ENCODE measurements at regions not wholly inside any gene's neighbourhood (a gene's known extent, or its start where the extent isn't known, plus 50 kb on each side); places are given as distances from the start of the nearest gene placed in this dataset.

DNA sequence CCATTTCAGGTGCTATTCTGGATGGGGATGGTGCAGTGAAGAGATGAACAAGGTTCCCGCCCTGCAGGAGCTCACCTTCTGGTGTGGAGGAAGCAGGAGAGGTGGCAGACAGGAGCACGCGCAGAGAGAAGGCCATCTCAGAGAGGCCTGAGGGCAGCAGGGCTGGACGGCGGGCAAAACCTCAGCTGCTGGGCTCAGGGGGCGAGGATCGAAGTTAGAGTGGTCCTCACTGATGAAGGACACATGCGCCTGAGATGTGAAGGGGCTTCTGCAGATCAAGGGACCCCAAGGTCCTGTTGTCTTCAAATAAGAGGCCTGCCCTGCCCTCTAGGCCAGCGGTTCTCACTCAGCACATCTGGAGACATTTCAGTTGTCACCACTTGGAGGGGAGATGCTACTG is 198.4 kb upstream of the PMEPA1 start:
- DNase-seq (no peak), ATAC-seq (ENCODE audit: low read depth in 2 of 2) (no peak)
- Mint-ChIP-seq H3K27me3 (peaks cover 23% of the 10 kb centered on the region), H3K4me1 (no peaks in the 10 kb centered on the region), H3K4me3 (no peak overlapping the region), H3K9me3 (peaks cover 0 to under 1% (median 0%) of the 10 kb centered on the region in 7 donors), H3K36me3 (no peaks in the 10 kb centered on the region), H3K27ac (no peak overlapping the region)
- H3K36me3 ChIP-seq (ENCODE audit: control insufficient read depth, insufficient read depth, low read length): no peaks in the 10 kb centered on the region
- no peak overlapping the region for H3K4me3 ChIP-seq (ENCODE audit: low read depth, low read length)
- no peak overlapping the region for H3K27ac ChIP-seq (ENCODE audit: insufficient read depth, low read length, poor library complexity, severe bottlenecking)
- H3K27me3 ChIP-seq (ENCODE audit: control insufficient read depth, insufficient read depth, low read length): no peaks in the 10 kb centered on the region
- H3K4me1 ChIP-seq (ENCODE audit: control insufficient read depth, insufficient read depth, low read length, poor library complexity, severe bottlenecking): no peaks in the 10 kb centered on the region
- H3K9me3 ChIP-seq (ENCODE audit: control insufficient read depth in 2 of 2, low read length in 2 of 2): no peaks in the 10 kb centered on the region

DNA sequence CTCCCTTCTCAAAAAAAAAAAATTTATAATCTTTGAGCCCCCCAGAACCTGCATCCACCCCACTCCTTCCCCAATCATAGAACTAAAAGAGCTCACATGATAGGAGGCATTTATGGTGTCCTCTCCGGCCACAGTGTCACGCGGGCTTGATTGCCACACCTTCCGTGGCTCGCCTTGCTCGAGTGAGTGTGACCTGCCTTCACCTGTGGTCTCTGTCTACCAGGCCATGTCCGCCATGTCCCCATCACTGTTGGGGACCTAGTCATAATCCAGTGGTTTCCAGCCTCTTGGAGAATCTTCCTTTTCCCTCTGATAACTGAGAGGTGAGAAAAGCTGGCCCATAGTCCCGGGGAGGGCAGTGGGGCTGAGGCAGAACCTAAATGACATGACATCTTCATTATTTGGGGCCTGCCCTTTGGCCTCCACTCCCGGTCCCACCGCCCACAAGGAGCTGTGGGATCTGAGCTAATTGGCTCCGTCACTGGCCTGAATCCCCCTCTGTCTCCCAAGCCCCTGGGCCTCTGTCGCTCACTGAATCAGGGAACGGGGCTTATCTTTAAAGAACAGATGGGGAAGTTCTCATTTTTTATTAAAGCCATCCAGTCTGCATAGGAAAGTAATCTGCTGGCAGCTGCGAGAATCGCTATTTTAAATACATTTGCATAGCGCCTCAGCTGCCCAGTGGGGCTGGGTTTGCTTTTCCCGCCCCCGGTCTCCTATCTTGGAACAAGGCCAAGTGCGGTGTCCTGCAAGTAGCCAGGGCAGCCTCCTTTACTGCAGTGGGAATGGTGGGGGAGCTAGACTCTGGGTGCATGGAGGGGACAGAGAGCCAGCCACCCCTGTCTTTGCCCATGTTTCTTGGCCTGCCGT is 197.6 kb upstream of the PMEPA1 start:
- DNase-seq (no peak), ATAC-seq (ENCODE audit: low read depth in 2 of 2) (no peak)
- Mint-ChIP-seq H3K4me3 (no peak overlapping the region), H3K36me3 (no peaks in the 10 kb centered on the region), H3K27ac (no peak overlapping the region), H3K9me3 (peaks cover 0 to under 1% (median 0%) of the 10 kb centered on the region in 7 donors), H3K4me1 (no peaks in the 10 kb centered on the region), H3K27me3 (peaks cover 27% of the 10 kb centered on the region)
- H3K27me3 ChIP-seq (ENCODE audit: control insufficient read depth, insufficient read depth, low read length): no peaks in the 10 kb centered on the region
- no peak overlapping the region for H3K4me3 ChIP-seq (ENCODE audit: low read depth, low read length)
- no peaks in the 10 kb centered on the region for H3K9me3 ChIP-seq (ENCODE audit: control insufficient read depth in 2 of 2, low read length in 2 of 2)
- H3K36me3 ChIP-seq (ENCODE audit: control insufficient read depth, insufficient read depth, low read length): no peaks in the 10 kb centered on the region
- no peak overlapping the region for H3K27ac ChIP-seq (ENCODE audit: insufficient read depth, low read length, poor library complexity, severe bottlenecking)
- H3K4me1 ChIP-seq (ENCODE audit: control insufficient read depth, insufficient read depth, low read length, poor library complexity, severe bottlenecking): no peaks in the 10 kb centered on the region

DNA sequence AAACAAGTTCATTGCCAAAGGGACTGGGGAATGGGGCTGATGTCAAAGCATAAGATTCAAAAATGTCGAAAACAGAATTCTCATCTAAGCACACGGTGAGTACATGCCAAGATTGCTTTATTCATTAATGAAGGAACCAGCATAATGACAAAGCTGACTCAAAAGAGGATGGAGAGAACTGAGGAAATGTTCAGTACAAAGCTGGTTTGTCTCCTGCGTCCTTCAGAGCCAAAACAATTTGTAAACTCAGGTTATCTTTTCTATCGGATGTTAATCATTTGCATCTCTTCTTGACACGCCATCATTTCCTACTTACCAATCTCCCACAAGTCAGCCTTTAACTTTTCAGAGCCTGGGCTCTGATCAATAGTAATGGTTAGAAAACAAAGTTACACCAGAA is 195.6 kb upstream of the PMEPA1 start:
- Mint-ChIP-seq H3K36me3 (no peaks in the 10 kb centered on the region), H3K27me3 (peaks cover 37% of the 10 kb centered on the region)

DNA sequence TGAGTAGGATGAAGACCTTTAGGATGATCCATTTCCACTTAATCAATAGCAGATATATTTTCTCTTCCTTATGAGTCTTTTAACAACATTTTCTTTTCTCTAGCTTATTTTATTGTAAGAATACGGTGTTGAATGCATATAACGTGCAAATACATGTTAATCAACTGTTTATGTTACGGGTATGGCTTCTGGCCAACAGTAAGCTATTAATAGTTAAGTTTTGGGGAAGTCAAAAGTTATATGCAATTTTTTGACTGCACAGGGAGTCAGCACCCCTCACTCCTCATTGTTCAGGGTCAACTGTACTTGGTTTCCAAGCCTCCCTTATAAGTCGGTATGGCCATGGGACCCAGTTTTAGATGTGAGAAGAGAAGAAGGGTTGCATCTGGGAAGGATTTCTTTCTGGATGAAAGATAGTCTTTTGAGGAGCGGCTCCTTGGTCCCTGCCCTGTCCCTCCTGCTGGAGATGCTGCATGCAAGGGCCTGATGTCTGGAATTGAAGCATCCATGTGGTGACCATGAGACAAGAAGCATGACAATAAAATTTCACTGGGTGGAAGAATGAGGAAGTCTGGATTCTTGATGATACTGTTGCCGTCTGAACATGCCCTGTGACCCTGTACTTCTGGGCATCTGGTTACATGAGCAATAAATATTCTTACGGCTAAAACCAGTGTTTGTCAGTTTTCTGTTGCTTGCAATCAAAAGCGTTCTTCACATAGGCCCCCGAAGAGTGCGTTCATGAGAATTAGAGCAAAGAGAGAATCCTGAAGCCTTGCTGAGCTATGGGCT is 194.7 kb upstream of the PMEPA1 start:
- H3K4me3 ChIP-seq (ENCODE audit: low read depth, low read length): no peak overlapping the region
- H3K36me3 Mint-ChIP-seq: no peaks in the 10 kb centered on the region
- H3K9me3 ChIP-seq (ENCODE audit: control insufficient read depth in 2 of 2, low read length in 2 of 2): no peaks in the 10 kb centered on the region
- H3K27ac ChIP-seq (ENCODE audit: insufficient read depth, low read length, poor library complexity, severe bottlenecking): no peak overlapping the region
- no peaks in the 10 kb centered on the region for H3K36me3 ChIP-seq (ENCODE audit: control insufficient read depth, insufficient read depth, low read length)
- no peaks in the 10 kb centered on the region for H3K4me1 ChIP-seq (ENCODE audit: control insufficient read depth, insufficient read depth, low read length, poor library complexity, severe bottlenecking)
- peaks cover 0 to 2% (median 0%) of the 10 kb centered on the region in 7 donors for H3K9me3 Mint-ChIP-seq
- ATAC-seq (ENCODE audit: low read depth in 2 of 2) (no peak), DNase-seq (no peak)
- peaks cover 38% of the 10 kb centered on the region for H3K27me3 Mint-ChIP-seq
- no peaks in the 10 kb centered on the region for H3K4me1 Mint-ChIP-seq
- H3K27me3 ChIP-seq (ENCODE audit: control insufficient read depth, insufficient read depth, low read length): no peaks in the 10 kb centered on the region
- H3K27ac Mint-ChIP-seq: no peak overlapping the region
- H3K4me3 Mint-ChIP-seq: no peak overlapping the region

More for the DNA sequence above, 195.6 kb upstream of the PMEPA1 start:
- H3K27me3 ChIP-seq (ENCODE audit: control insufficient read depth, insufficient read depth, low read length): no peaks in the 10 kb centered on the region
- DNase-seq (no peak), ATAC-seq (ENCODE audit: low read depth in 2 of 2) (no peak)
- Mint-ChIP-seq H3K27ac (no peak overlapping the region), H3K4me3 (no peak overlapping the region), H3K9me3 (peaks cover 0 to 2% (median 0%) of the 10 kb centered on the region in 7 donors), H3K4me1 (no peaks in the 10 kb centered on the region)
- H3K4me1 ChIP-seq (ENCODE audit: control insufficient read depth, insufficient read depth, low read length, poor library complexity, severe bottlenecking): no peaks in the 10 kb centered on the region
- H3K9me3 ChIP-seq (ENCODE audit: control insufficient read depth in 2 of 2, low read length in 2 of 2): no peaks in the 10 kb centered on the region
- no peak overlapping the region for H3K4me3 ChIP-seq (ENCODE audit: low read depth, low read length)
- no peaks in the 10 kb centered on the region for H3K36me3 ChIP-seq (ENCODE audit: control insufficient read depth, insufficient read depth, low read length)
- no peak overlapping the region for H3K27ac ChIP-seq (ENCODE audit: insufficient read depth, low read length, poor library complexity, severe bottlenecking)

DNA sequence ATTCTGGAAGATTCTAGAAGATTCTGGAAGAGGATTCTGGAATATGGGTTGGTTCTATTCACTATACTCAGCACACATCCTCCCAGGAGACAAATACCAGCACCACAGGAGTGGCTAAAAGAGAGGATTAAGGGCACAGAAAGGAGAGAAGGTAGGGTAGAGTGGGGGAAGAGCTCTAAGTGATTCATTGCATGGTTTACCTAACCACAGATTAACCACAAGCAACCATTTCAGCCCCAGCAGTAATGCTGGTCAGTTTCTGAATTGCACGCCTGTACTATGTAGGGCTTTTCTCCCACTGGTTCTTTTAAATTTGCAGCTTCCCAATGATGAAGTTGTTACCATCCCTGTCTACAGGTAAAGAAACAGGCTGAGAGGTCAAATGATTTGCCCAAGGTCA is 192.7 kb upstream of the PMEPA1 start:
- Mint-ChIP-seq H3K9me3 (peaks cover 0 to 2% (median 0%) of the 10 kb centered on the region in 7 donors), H3K27me3 (peaks cover 38% of the 10 kb centered on the region), H3K4me3 (no peak overlapping the region), H3K4me1 (no peaks in the 10 kb centered on the region), H3K36me3 (no peaks in the 10 kb centered on the region), H3K27ac (no peak overlapping the region)
- Histone ChIP-seq H3K36me3 (ENCODE audit: control insufficient read depth, insufficient read depth, low read length) (no peaks in the 10 kb centered on the region), H3K4me3 (ENCODE audit: low read depth, low read length) (no peak overlapping the region), H3K27ac (ENCODE audit: insufficient read depth, low read length, poor library complexity, severe bottlenecking) (no peak overlapping the region), H3K9me3 (ENCODE audit: control insufficient read depth in 2 of 2, low read length in 2 of 2) (no peaks in the 10 kb centered on the region), H3K27me3 (ENCODE audit: control insufficient read depth, insufficient read depth, low read length) (no peaks in the 10 kb centered on the region), H3K4me1 (ENCODE audit: control insufficient read depth, insufficient read depth, low read length, poor library complexity, severe bottlenecking) (no peaks in the 10 kb centered on the region)
- no peak for DNase-seq
- no peak for ATAC-seq (ENCODE audit: low read depth in 2 of 2)

DNA sequence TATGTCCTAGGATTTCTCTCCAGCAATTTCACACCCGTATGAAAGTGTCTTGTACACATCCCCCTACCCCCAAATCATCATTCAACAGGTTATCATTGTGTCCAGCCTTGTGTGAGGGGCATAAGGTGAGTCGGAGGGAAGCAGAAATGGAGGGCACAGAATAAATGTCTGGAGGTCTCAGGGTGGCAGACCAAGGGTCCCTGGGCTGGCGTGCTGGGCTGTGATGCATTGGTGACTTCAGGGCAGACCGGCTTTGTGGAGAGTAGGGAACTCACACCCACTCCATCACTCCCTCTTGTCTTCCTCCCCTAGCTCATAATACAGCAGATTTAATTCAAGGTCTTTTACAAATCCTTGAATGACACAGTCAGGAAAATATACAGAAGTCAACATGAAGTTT is 191.7 kb upstream of the PMEPA1 start:
- Histone ChIP-seq H3K4me3 (ENCODE audit: low read depth, low read length) (no peak overlapping the region), H3K27ac (ENCODE audit: insufficient read depth, low read length, poor library complexity, severe bottlenecking) (no peak overlapping the region), H3K9me3 (ENCODE audit: control insufficient read depth in 2 of 2, low read length in 2 of 2) (no peaks in the 10 kb centered on the region), H3K27me3 (ENCODE audit: control insufficient read depth, insufficient read depth, low read length) (no peaks in the 10 kb centered on the region), H3K4me1 (ENCODE audit: control insufficient read depth, insufficient read depth, low read length, poor library complexity, severe bottlenecking) (no peaks in the 10 kb centered on the region), H3K36me3 (ENCODE audit: control insufficient read depth, insufficient read depth, low read length) (no peaks in the 10 kb centered on the region)
- H3K27ac Mint-ChIP-seq: no peak overlapping the region
- H3K27me3 Mint-ChIP-seq: peaks cover 35% of the 10 kb centered on the region
- no peak overlapping the region for H3K4me3 Mint-ChIP-seq
- ATAC-seq (ENCODE audit: low read depth in 2 of 2): no peak
- DNase-seq: no peak
- H3K9me3 Mint-ChIP-seq: peaks cover 0 to 2% (median 0%) of the 10 kb centered on the region in 7 donors
- no peaks in the 10 kb centered on the region for H3K36me3 Mint-ChIP-seq
- H3K4me1 Mint-ChIP-seq: no peaks in the 10 kb centered on the region

DNA sequence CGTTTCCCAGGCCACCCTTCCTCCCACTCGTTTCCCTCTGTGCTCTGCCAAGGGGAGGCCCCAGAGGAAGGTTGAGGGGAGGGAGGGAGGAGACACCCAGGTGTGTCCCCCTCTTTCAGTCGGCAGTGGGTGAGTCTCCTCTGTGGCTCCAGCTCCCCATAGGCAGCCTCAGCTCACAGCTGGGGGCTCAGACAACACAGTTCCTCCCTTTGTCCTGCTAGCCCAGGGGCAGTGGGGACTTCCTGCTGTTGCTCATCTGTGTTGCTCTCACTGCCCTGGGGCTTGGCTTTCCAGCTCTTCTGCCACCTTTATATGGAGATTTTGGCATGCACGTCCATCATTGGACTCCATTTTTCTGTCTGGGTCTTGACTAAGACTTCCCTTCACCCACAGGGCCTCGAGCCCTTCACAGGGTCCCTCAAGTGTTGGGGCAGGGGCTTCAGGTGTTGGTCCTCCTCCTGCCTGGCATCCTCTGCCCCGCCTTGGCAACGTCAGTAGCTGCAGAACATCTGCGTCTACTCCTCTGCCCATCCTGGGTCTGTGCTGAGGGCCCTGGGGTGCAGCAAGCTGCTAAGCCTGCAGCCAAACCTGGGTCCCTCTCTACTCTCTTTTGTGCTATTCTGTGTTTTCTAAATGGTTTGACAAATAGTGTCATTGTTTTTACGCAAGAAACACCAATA is 190.6 kb upstream of the PMEPA1 start:
- Histone ChIP-seq H3K27ac (ENCODE audit: insufficient read depth, low read length, poor library complexity, severe bottlenecking) (no peak overlapping the region), H3K36me3 (ENCODE audit: control insufficient read depth, insufficient read depth, low read length) (no peaks in the 10 kb centered on the region), H3K9me3 (ENCODE audit: control insufficient read depth in 2 of 2, low read length in 2 of 2) (no peaks in the 10 kb centered on the region), H3K27me3 (ENCODE audit: control insufficient read depth, insufficient read depth, low read length) (no peaks in the 10 kb centered on the region), H3K4me1 (ENCODE audit: control insufficient read depth, insufficient read depth, low read length, poor library complexity, severe bottlenecking) (no peaks in the 10 kb centered on the region), H3K4me3 (ENCODE audit: low read depth, low read length) (no peak overlapping the region)
- Mint-ChIP-seq H3K9me3 (peaks cover 0 to 2% (median 0%) of the 10 kb centered on the region in 7 donors), H3K36me3 (no peaks in the 10 kb centered on the region), H3K4me1 (no peaks in the 10 kb centered on the region), H3K4me3 (no peak overlapping the region), H3K27me3 (peaks cover 26% of the 10 kb centered on the region), H3K27ac (no peak overlapping the region)
- ATAC-seq (ENCODE audit: low read depth in 2 of 2) (no peak), DNase-seq (no peak)

Data from CD4-positive, CD25-positive, alpha-beta regulatory T cell (primary cell).